ENCODE measurements at regions not wholly inside any gene's neighbourhood (a gene's known extent, or its start where the extent isn't known, plus 50 kb on each side); places are given as distances from the start of the nearest gene placed in this dataset.
A peak's percentile ranks its signal among the peaks of the same experiment; 100 is the strongest.

- no peaks in the 10 kb centered on the region for H3K36me3 Mint-ChIP-seq
- no peak overlapping the region for H3K27ac Mint-ChIP-seq
- H3K4me1 Mint-ChIP-seq, result peaks cover 49% of the 10 kb centered on the region
- no peaks in the 10 kb centered on the region for H3K27me3 Mint-ChIP-seq
- no peaks in the 10 kb centered on the region for H3K9me3 Mint-ChIP-seq
- H3K4me3 Mint-ChIP-seq, result no peak overlapping the region
These were observed 112.7 kb upstream of the DLX2 start for GRCh38 chr2:172215172-172215935.

GRCh38 chr2:172215936-172216335 is 113.2 kb upstream of the DLX2 start:
- Mint-ChIP-seq H3K9me3 (no peaks in the 10 kb centered on the region), H3K4me3 (no peak overlapping the region), H3K36me3 (no peaks in the 10 kb centered on the region), H3K4me1 (peaks cover 54% of the 10 kb centered on the region), H3K27me3 (no peaks in the 10 kb centered on the region), H3K27ac (no peak overlapping the region)

- peaks cover 54% of the 10 kb centered on the region for H3K4me1 Mint-ChIP-seq
- H3K27ac Mint-ChIP-seq, result no peak overlapping the region
- H3K4me3 Mint-ChIP-seq, result no peak overlapping the region
- no peaks in the 10 kb centered on the region for H3K36me3 Mint-ChIP-seq
- H3K9me3 Mint-ChIP-seq, result no peaks in the 10 kb centered on the region
- no peaks in the 10 kb centered on the region for H3K27me3 Mint-ChIP-seq
These were observed 113.8 kb upstream of the DLX2 start for GRCh38 chr2:172216477-172216876.

- no peak overlapping the region for H3K4me3 Mint-ChIP-seq
- H3K36me3 Mint-ChIP-seq, result no peaks in the 10 kb centered on the region
These were observed 116.5 kb upstream of the DLX2 start for GRCh38 chr2:172219201-172219600.

GRCh38 chr2:172220121-172220520 is 117.4 kb upstream of the DLX2 start:
- H3K4me1 Mint-ChIP-seq, result peaks cover 63% of the 10 kb centered on the region
- no peak overlapping the region for H3K4me3 Mint-ChIP-seq

More at GRCh38 chr2:172219201-172219600, 116.5 kb upstream of the DLX2 start:
- H3K27ac Mint-ChIP-seq, result no peak overlapping the region
- H3K9me3 Mint-ChIP-seq, result no peaks in the 10 kb centered on the region
- peaks cover 55% of the 10 kb centered on the region for H3K4me1 Mint-ChIP-seq
- H3K27me3 Mint-ChIP-seq, result no peaks in the 10 kb centered on the region

GRCh38 chr2:172223601-172224054 is 120.9 kb upstream of the DLX2 start:
- no peak overlapping the region for H3K4me3 Mint-ChIP-seq
- H3K36me3 Mint-ChIP-seq, result peaks cover 1% of the 10 kb centered on the region
- H3K27me3 Mint-ChIP-seq, result no peaks in the 10 kb centered on the region
- H3K9me3 Mint-ChIP-seq, result no peaks in the 10 kb centered on the region
- H3K27ac Mint-ChIP-seq, result peak overlapping the region; percentile 12
- H3K4me1 Mint-ChIP-seq, result peaks cover 79% of the 10 kb centered on the region

More at GRCh38 chr2:172220121-172220520, 117.4 kb upstream of the DLX2 start:
- H3K27ac Mint-ChIP-seq, result no peak overlapping the region
- no peaks in the 10 kb centered on the region for H3K27me3 Mint-ChIP-seq
- no peaks in the 10 kb centered on the region for H3K9me3 Mint-ChIP-seq
- H3K36me3 Mint-ChIP-seq, result peaks cover 1% of the 10 kb centered on the region

GRCh38 chr2:172225786-172226185 is 123.1 kb upstream of the DLX2 start:
- Mint-ChIP-seq H3K27me3 (no peaks in the 10 kb centered on the region), H3K4me1 (peaks cover 77% of the 10 kb centered on the region), H3K36me3 (peaks cover 1% of the 10 kb centered on the region), H3K4me3 (no peak overlapping the region), H3K27ac (no peak overlapping the region), H3K9me3 (no peaks in the 10 kb centered on the region)

GRCh38 chr2:172226244-172227061 is 123.8 kb upstream of the DLX2 start:
- H3K27ac Mint-ChIP-seq, result no peak overlapping the region
- peaks cover 1% of the 10 kb centered on the region for H3K36me3 Mint-ChIP-seq
- H3K4me1 Mint-ChIP-seq, result peaks cover 73% of the 10 kb centered on the region
- no peak overlapping the region for H3K4me3 Mint-ChIP-seq
- no peaks in the 10 kb centered on the region for H3K27me3 Mint-ChIP-seq
- H3K9me3 Mint-ChIP-seq, result no peaks in the 10 kb centered on the region

GRCh38 chr2:172227719-172228118 is 125.0 kb upstream of the DLX2 start:
- Mint-ChIP-seq H3K36me3 (peaks cover 1% of the 10 kb centered on the region), H3K4me1 (peaks cover 70% of the 10 kb centered on the region), H3K4me3 (no peak overlapping the region), H3K27ac (no peak overlapping the region), H3K27me3 (no peaks in the 10 kb centered on the region), H3K9me3 (no peaks in the 10 kb centered on the region)

GRCh38 chr2:172228177-172228808 is 125.6 kb upstream of the DLX2 start:
- Mint-ChIP-seq H3K4me3 (no peak overlapping the region), H3K27ac (no peak overlapping the region), H3K9me3 (no peaks in the 10 kb centered on the region)

GRCh38 chr2:172229125-172229524 is 126.4 kb upstream of the DLX2 start:
- H3K4me1 Mint-ChIP-seq, result peaks cover 60% of the 10 kb centered on the region
- H3K27me3 Mint-ChIP-seq, result peaks cover 2% of the 10 kb centered on the region
- H3K4me3 Mint-ChIP-seq, result no peak overlapping the region
- peaks cover 1% of the 10 kb centered on the region for H3K36me3 Mint-ChIP-seq
- H3K9me3 Mint-ChIP-seq, result no peaks in the 10 kb centered on the region
- H3K27ac Mint-ChIP-seq, result no peak overlapping the region

More at GRCh38 chr2:172228177-172228808, 125.6 kb upstream of the DLX2 start:
- H3K36me3 Mint-ChIP-seq, result peaks cover 1% of the 10 kb centered on the region
- no peaks in the 10 kb centered on the region for H3K27me3 Mint-ChIP-seq
- H3K4me1 Mint-ChIP-seq, result peaks cover 64% of the 10 kb centered on the region

- Mint-ChIP-seq H3K4me3 (no peak overlapping the region), H3K36me3 (no peaks in the 10 kb centered on the region), H3K27ac (no peak overlapping the region), H3K27me3 (peaks cover 5% of the 10 kb centered on the region), H3K9me3 (no peaks in the 10 kb centered on the region), H3K4me1 (peaks cover 59% of the 10 kb centered on the region)
These were observed 127.7 kb upstream of the DLX2 start for GRCh38 chr2:172230332-172230888.

GRCh38 chr2:172230889-172231401 is 128.2 kb upstream of the DLX2 start:
- H3K9me3 Mint-ChIP-seq, result no peaks in the 10 kb centered on the region
- no peak overlapping the region for H3K27ac Mint-ChIP-seq
- peaks cover 5% of the 10 kb centered on the region for H3K27me3 Mint-ChIP-seq
- H3K4me3 Mint-ChIP-seq, result no peak overlapping the region
- no peaks in the 10 kb centered on the region for H3K36me3 Mint-ChIP-seq
- H3K4me1 Mint-ChIP-seq, result peaks cover 59% of the 10 kb centered on the region

GRCh38 chr2:172231508-172231907 is 128.8 kb upstream of the DLX2 start:
- H3K36me3 Mint-ChIP-seq, result no peaks in the 10 kb centered on the region
- peaks cover 59% of the 10 kb centered on the region for H3K4me1 Mint-ChIP-seq
- H3K4me3 Mint-ChIP-seq, result no peak overlapping the region
- no peak overlapping the region for H3K27ac Mint-ChIP-seq
- no peaks in the 10 kb centered on the region for H3K9me3 Mint-ChIP-seq
- peaks cover 8% of the 10 kb centered on the region for H3K27me3 Mint-ChIP-seq

- H3K27me3 Mint-ChIP-seq, result peaks cover 8% of the 10 kb centered on the region
- H3K4me3 Mint-ChIP-seq, result no peak overlapping the region
- no peak overlapping the region for H3K27ac Mint-ChIP-seq
- H3K36me3 Mint-ChIP-seq, result no peaks in the 10 kb centered on the region
- no peaks in the 10 kb centered on the region for H3K9me3 Mint-ChIP-seq
- peaks cover 57% of the 10 kb centered on the region for H3K4me1 Mint-ChIP-seq
These were observed 130.2 kb upstream of the DLX2 start for GRCh38 chr2:172232708-172233396.

Data from activated naive CD4-positive, alpha-beta T cell treated with anti-CD3 and anti-CD28 coated beads, Interleukin-2, amount 50 U/mL, for 24 hours (primary cell).